ENCODE measurements at regions not wholly inside any gene's neighbourhood (a gene's known extent, or its start where the extent isn't known, plus 50 kb on each side); places are given as distances from the start of the nearest gene placed in this dataset.

GRCh38 chr2:215486291-215487001 lies 50.6 kb upstream of the FN1 start:
- no peak for DNase-seq
- Mint-ChIP-seq H3K4me1 (no peaks in the 10 kb centered on the region), H3K27ac (no peak overlapping the region), H3K4me3 (no peak overlapping the region), H3K9me3 (no peaks in the 10 kb centered on the region), H3K27me3 (peaks cover 2% of the 10 kb centered on the region), H3K36me3 (ENCODE audit: low read depth) (no peaks in the 10 kb centered on the region)
- intact Hi-C loops (cut with micrococcal nuclease) = no loop called here

All from activated CD4-positive, alpha-beta T cell treated with anti-CD3 and anti-CD28 coated beads, Interleukin-2, amount 10 ng/mL, durations not matched to agents 24 days and 14 days (primary cell).